Choroid plexus epithelial cell (primary cell): ENCODE measurements at regions not wholly inside any gene's neighbourhood (a gene's known extent, or its start where the extent isn't known, plus 50 kb on each side); places are given as distances from the start of the nearest gene placed in this dataset.
"Not testable (repeated sequence)": the region's sequence is repeated elsewhere in the genome, so short reads cannot be mapped to it uniquely, and the experiment has no call there.

Source experiments
- DNase-seq: peaks from one replicate; pipeline ENCODE4 v3.0.0-alpha.2; 2010; ENCODE audit warnings: low read depth
- H3K4me3 ChIP-seq: 2 replicates; pipeline ENCODE4 v1.5.1; 2011; ENCODE audit warnings: low read depth, mild to moderate bottlenecking, control low read depth, low read length, moderate library complexity
- CTCF ChIP-seq: conservative IDR thresholded peaks from 2 replicates; pipeline ENCODE4 v1.5.1; 2011; ENCODE audit warnings: low read depth, mild to moderate bottlenecking, control low read depth, inconsistent platforms, low read length, moderate library complexity

GRCh38 chr13:87334176-87334575 is 337.0 kb upstream of the SLITRK5 start:
- no peak for TF ChIP-seq CTCF
- H3K4me3 ChIP-seq: no peak overlapping the region
- no peak for DNase-seq

- not testable (repeated sequence) for H3K4me3 ChIP-seq, DNase-seq
Measured at GRCh38 chr13:87336346-87336889, 334.8 kb upstream of the SLITRK5 start.

- H3K4me3 ChIP-seq: no peak overlapping the region
- no peak for DNase-seq
- no peak for TF ChIP-seq CTCF
Measured at GRCh38 chr13:87344176-87344575, 327.0 kb upstream of the SLITRK5 start.

GRCh38 chr13:87355451-87355850 is 315.7 kb upstream of the SLITRK5 start:
- no peak for TF ChIP-seq CTCF
- no peak overlapping the region for H3K4me3 ChIP-seq

GRCh38 chr13:87356314-87356713 is 314.9 kb upstream of the SLITRK5 start:
- TF ChIP-seq CTCF: no peak
- no peak overlapping the region for H3K4me3 ChIP-seq
- no peak for DNase-seq

More at GRCh38 chr13:87355451-87355850, 315.7 kb upstream of the SLITRK5 start:
- DNase-seq: no peak

- no peak for TF ChIP-seq CTCF
Measured at GRCh38 chr13:87358319-87358718, 312.9 kb upstream of the SLITRK5 start.

GRCh38 chr13:87361216-87361615 is 310.0 kb upstream of the SLITRK5 start:
- TF ChIP-seq CTCF: no peak
- no peak for DNase-seq
- no peak overlapping the region for H3K4me3 ChIP-seq

More at GRCh38 chr13:87358319-87358718, 312.9 kb upstream of the SLITRK5 start:
- DNase-seq: no peak
- no peak overlapping the region for H3K4me3 ChIP-seq
